Erythroblast (primary cell): ENCODE measurements at regions not wholly inside any gene's neighbourhood (a gene's known extent, or its start where the extent isn't known, plus 50 kb on each side); places are given as distances from the start of the nearest gene placed in this dataset.
"Not testable (repeated sequence)": the region's sequence is repeated elsewhere in the genome, so short reads cannot be mapped to it uniquely, and the experiment has no call there.

ENCODE experiments used
- DNase-seq, 2 experiments: peaks; one replicate each; lab custom pipeline; 2025; lab: John Stamatoyannopoulos, UW
- GATA1 ChIP-seq: IDR thresholded peaks from 2 replicates; pipeline ENCODE4 v1.6.1; 2011; ENCODE audit warnings: low read depth, mild to moderate bottlenecking, control low read depth, low read length, moderate library complexity
- POLR2A ChIP-seq: IDR thresholded peaks from 2 replicates; pipeline ENCODE4 v1.6.1; 2011; ENCODE audit warnings: mild to moderate bottlenecking, low read length

DNA sequence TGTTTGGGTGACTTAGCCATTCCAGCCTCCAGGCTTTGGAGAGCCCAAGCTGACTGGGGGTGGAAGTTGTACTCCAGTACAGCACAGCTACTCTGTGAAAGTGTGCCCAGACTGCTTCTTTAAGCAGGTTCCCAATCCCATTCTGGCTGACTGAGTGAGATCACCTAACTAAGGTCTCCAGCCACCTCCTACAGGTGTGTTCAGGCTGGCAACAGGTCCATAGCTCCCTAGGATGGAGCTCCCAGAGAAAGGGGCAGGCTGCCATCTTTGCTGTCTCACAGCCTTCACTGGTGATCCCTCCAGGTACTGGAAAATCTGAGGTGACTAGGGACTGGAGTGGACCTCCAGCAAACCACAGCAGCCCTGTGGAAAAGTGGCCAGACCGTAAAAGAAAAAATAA lies 445.3 kb upstream of the KCNMB2 start:
- DNase-seq: no peak
- TF ChIP-seq POLR2A (no peak), GATA1 (no peak)

GRCh38 chr3:178095522-178095921 lies 440.7 kb upstream of the KCNMB2 start:
- TF ChIP-seq POLR2A (no peak), GATA1 (no peak)
- DNase-seq: no peak

GRCh38 chr3:178096955-178097354 lies 439.3 kb upstream of the KCNMB2 start:
- TF ChIP-seq POLR2A (no peak), GATA1 (no peak)
- DNase-seq: no peak

- TF ChIP-seq POLR2A (no peak), GATA1 (no peak)
- DNase-seq: no peak
Observed at GRCh38 chr3:178097576-178097975, 438.7 kb upstream of the KCNMB2 start.

GRCh38 chr3:178099274-178099673 lies 437.0 kb upstream of the KCNMB2 start:
- TF ChIP-seq POLR2A (no peak), GATA1 (no peak)
- DNase-seq: no peak

DNA sequence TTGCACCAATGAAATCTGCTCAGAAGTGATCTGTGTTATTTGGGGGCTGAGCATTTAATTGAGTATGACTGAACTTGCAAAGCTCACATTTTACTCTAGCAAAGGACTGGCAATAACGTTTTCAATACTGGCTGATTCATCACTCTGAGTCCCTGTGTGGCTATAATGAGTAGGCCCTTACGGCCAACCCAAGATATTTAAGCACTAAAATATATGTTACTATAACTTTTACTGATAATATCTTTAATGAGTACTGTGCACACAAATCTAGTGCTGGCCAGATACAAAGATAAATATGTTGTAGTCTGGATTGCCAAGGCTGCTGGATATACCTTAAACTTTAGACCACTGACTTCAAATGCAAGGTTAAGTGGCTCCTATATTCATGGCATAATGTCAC lies 436.4 kb upstream of the KCNMB2 start:
- TF ChIP-seq POLR2A (no peak), GATA1 (no peak)
- DNase-seq: no peak

GRCh38 chr3:178100908-178101307 lies 435.3 kb upstream of the KCNMB2 start:
- no peak for DNase-seq
- TF ChIP-seq POLR2A: no peak
- no peak for TF ChIP-seq GATA1

GRCh38 chr3:178103140-178103539 lies 433.1 kb upstream of the KCNMB2 start:
- no peak for DNase-seq
- TF ChIP-seq GATA1: no peak
- TF ChIP-seq POLR2A: no peak

DNA sequence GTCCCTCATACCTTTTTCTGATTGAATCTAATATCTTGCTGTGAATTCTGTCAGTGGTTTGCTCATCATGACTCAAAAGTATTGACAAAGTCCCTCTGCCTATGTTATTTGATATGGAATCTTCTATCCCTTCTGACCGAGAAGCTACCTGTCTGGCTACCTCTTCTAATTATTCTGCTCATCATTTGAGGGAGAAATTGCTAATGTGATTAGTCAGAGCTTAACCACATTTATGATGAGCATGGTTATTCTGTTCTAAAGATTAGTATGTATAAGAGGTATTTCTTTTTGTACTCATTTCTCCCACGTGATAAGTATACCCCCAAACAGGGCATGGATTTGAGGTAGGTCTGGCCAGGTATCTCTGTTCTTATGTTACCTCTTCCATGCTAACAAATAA lies 428.4 kb upstream of the KCNMB2 start:
- no peak for DNase-seq
- no peak for TF ChIP-seq POLR2A
- TF ChIP-seq GATA1: no peak

DNA sequence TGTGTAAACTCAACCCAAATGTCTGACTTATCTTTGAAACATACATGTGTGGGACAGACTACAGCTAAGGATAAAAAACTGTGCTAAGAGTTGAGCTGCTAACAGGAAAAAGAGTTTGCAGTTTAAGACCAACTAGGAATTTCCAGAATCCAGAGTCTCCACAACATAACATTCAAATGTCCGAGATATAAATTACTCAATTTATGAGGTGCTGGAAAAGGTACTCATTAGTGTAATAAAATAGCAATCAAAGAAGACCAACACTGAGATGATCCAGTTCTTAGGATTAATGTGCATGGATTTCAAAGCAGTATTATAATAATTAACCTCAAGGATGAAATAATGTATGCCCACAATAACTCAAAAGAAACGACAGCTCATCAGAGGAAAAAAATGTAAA lies 426.5 kb upstream of the KCNMB2 start:
- no peak for DNase-seq
- TF ChIP-seq GATA1: no peak
- no peak for TF ChIP-seq POLR2A

DNA sequence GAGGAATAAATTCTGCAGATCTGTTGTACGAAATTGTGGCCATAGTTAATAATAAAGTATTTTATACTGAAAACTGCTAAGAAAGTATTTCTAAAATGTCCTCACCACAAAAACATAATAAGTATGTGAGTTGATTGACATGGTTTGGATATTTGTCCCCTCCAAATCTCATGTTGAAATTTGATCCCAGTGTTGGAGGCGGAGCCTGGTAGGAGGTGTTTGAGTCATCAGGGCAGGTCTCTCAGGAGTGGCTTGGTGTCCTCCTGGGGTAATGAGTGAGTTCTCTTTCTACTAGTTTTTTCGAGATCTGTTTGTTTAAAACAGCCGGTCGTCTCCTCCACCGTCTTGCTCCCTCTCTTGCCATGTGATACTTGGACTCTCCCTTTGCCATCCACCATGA lies 424.1 kb upstream of the KCNMB2 start:
- TF ChIP-seq GATA1: no peak
- no peak for TF ChIP-seq POLR2A
- DNase-seq: peak; percentile 2

- DNase-seq: not testable (repeated sequence)
Observed at GRCh38 chr3:178112552-178112951, 423.7 kb upstream of the KCNMB2 start.

DNA sequence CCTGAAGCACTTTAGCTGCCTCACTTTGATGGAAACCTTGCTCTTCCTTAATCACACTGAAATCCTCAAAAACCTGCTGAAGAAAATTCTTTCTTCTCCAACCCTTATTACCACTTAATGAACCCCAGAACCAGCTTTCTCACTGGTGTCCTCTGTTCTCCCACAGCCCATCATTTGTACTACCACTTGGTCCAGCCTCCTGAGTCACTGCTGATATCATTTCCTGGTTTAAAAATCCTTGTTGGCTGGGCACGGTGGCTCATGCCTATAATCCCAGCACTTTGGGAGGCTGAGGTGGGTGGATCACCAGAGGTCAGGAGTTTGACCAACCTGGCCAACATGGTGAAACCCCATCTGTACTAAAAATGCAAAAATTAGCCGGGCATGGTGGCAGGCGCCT lies 418.6 kb upstream of the KCNMB2 start:
- no peak for TF ChIP-seq GATA1
- TF ChIP-seq POLR2A: no peak
- DNase-seq: no peak

DNA sequence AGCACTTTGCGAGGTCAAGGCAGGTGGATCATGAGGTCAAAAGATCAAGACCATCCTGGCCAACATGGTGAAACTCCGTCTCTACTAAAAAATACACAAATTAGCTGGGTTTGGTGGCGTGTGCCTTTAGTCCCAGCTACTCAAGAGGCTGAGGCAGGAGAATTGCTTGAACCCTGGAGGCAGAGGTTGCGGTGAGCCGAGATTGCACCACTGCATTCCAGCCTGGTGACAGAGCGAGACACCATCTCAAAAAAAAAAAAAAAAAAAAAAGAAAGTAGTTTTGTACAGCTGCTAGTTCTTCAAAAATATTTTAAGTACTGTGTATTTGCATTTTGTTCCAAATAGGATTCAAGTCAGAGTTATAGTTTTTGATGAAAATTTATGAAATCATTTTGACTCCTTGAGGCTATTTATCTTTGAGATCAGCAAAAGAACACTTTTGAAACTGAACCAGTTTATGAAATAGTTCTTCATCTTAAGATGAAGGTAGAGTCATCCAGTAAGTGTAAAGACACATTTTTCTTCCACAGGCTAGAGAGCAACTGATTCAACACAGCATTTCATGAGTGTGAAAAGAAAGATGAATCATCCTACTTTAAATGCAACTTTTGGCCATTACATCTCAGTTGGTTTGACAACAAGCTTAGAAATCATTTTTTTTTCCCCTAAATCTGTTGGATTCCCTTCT lies 416.5 kb upstream of the KCNMB2 start:
- DNase-seq: not testable (repeated sequence)

DNA sequence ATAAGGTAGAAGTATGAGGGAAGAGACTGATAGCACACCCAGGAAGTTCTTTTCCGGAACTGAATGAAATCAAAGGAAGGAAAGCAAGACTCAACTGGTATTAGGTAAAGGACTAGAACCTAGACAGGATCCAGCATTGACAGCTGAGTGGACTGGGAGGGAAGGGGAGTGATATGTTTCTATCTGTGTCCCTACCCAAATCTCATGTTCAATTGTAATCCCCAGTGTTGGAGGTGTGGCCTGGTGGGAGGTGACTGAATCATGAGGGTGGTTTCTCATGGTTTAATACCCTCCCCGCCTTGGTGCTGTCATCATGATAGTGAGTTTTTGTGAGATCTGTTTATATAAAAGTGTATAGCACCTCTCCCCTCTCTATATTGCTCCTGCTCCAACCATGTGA lies 415.9 kb upstream of the KCNMB2 start:
- no peak for DNase-seq

More for the DNA sequence above, 415.9 kb upstream of the KCNMB2 start:
- TF ChIP-seq GATA1 (no peak), POLR2A (no peak)
